Renal cortex interstitium (tissue), 11 donors: ENCODE measurements at regions not wholly inside any gene's neighbourhood (a gene's known extent, or its start where the extent isn't known, plus 50 kb on each side); places are given as distances from the start of the nearest gene placed in this dataset.
A peak's percentile ranks its signal among the peaks of the same experiment; 100 is the strongest.

ENCODE experiments used
- DNase-seq, 11 donors: peaks; one replicate each; pipeline ENCODE4 v3.0.0-alpha.2; 2013; ENCODE audit warnings: low read depth in 9 of 11, low spot score in 4 of 11; ENCODE audit errors: extremely low read depth in 1 of 11

DNA sequence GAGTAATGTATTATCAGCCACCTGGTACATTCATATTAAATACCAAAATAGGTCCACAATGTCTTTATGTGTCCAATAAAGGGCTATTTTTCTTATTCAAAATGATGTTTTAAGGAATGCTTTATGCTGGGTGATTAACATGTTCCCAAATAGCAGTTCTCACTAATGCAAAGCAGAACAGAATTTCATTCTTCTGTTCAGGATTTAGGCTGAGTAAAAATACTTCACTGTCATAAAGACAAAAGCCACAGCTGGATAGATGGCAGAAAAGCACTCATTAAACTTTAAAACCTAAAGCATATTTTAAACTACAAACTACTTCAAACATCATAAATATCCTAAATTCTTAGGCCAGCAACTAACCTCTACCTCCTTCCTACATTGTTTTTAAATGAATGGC lies 244.0 kb downstream of the TMA16 start:
- DNase-seq, result no peak

DNA sequence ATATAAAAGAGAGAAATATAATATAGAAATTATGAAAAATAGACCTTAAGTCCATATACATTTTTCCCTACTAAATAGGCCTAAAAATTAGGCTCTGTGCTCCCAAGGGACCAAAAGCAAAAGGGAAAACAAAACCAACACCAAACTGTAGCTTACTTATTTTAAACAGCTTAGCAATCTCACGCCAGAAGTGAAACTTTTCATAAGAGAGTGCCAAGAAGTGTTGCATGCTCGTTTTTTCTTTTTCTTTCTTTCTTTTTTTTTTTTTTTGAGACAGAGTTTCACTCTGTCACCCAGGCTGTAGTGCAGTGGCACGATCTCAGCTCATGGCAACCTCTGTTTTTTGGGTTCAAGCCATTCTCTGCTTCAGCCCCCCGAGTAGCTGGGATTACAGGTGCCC lies 250.4 kb downstream of the TMA16 start:
- no peak for DNase-seq

DNA sequence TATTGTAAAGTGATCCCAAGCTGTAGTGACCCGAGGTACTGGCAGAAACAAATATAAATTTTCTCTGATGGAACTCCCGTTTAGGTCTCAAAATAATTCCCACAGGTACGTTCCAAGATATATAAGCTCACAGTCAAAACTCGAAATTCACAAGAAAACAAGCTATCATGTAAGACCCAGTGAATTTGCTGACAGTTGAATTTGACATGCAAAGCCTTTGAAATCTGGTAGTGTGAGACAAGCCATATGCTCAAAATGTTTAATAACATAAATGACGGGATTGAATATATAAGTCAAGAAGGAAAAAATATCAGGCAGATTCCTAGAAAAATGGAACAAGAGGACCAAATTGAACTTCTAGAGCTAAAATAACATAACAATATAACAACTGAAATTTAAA lies 252.8 kb downstream of the TMA16 start:
- DNase-seq, result no peak

DNA sequence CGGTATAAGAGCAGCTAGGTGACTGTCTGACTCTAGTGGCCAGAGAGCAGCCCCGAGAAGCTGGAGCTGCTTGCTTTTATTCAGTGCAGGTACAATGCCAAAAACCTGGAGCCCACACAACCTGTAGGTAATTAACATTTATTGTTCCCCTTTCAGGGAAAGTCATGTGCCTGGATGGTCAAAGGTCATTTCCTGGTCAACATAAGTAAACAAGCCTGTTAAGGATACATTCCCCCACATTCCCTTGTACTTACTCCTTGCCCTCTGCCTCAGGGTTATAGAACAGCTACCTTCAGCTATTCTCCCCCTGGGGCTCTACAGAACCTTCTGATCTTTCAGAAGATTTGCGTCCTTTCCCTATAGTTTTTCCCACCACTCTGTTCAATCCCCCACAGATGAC lies 253.4 kb downstream of the TMA16 start:
- no peak for DNase-seq

DNA sequence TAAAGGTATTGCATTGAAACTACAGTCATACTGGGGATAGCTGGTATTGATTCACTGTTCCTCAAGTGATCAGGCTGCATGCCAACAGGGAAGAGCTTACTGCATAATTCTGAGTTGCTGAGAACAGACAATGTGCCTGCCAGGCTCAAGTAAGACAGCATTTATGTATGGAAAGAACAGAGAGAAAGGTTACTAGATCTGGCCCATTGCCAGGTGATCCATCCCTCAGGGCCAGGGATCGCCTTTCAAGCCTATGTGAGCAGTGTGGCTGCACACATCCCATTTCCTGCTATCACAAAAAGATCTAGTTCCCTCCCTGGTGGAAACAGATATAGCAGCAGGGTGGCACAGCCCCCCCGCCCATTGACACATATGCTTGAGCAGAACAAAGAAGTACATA lies 254.0 kb downstream of the TMA16 start:
- DNase-seq, result no peak

DNA sequence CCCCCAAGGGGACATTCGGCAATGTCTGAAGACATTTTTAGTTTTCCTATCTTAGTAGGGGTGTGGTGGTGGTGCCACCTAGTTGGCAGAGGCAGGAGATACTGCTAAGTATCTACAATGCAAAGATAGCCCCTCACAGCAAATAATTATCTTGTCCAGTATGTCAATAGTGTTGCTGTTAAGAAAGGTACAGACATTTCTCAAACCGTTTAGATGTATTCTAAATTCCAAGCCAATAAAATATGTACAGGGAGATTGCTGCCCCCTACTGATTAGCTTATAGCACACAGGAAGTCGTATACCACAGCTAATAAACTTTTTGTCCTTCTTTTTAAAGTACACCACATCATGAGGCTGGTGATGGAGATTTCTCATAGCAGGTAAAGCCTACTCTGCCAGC lies 260.5 kb downstream of the TMA16 start:
- DNase-seq, result no peak

DNA sequence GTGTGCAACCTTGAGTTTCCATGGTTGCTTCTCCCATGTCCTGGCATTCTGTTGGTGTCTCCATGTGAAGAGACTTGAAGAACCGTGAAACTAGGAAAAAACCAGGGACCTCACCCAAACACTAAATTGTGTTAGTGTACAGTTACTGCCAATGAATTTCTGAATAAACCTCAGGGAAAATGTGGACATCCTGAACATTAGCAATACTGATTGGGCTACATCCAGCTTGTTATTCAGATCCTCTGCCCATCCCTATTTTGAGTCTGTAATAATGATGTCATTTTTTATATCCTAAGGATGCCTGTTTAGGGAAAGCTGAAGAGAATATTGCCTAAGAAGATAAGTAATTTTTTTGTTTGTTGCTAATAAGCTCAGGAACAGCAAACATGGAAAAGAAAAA lies 262.7 kb downstream of the TMA16 start:
- DNase-seq, result no peak

DNA sequence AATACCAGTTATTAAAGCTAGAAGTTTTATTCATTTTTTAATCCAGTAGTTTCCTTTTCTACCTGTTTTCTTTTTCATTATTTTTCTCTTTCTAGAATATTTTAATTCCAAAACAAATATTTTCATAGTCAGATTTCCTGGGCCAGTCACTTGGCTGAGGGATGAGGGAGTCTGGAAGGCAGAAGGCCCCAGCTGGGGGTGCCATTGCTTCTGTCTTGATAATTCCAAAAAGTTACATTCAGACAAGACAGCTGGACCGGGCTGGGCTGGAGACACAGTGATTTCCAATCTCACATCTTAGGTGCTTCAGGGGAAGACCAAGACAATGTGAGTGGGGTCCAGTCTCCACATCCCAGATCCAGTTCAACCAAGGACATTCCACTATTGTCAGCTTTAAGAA lies 263.5 kb downstream of the TMA16 start:
- DNase-seq, result no peak

DNA sequence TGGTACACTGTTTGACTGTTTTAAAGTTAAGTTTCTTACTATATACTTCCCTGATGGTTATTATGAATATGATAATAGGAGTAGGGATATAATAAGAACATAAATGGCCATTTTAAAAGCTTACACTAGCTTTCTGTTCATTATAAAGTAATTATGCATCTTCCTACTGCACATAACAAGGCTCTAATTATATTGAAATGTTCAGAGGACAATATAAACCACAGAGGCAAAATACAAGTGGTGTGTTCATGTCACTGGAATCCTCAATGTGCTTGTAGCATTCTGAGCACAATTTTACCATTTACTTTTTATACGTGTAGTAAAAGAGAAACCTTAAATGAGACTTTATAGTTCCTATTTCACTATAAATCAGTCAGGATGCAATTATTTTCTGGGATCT lies 268.3 kb downstream of the TMA16 start:
- DNase-seq, result no peak

DNA sequence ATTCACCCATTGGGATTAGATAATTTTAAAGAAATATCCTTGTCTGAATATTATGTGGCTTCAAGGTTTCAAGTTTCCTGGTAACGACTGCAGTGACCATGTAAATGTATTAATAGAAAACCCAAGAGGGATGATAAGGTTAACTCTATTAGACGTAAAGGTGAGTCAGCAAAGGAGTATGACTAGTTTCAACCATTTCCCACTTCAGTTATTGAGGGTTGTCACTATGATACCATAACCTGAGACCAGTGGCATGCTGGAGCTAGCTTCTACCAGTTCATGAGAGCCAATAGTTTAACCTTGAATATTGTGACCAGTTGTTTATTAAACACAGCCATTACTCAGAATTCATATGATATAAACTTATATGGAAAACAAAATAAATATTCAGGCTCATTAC lies 270.1 kb downstream of the TMA16 start:
- no peak for DNase-seq

DNA sequence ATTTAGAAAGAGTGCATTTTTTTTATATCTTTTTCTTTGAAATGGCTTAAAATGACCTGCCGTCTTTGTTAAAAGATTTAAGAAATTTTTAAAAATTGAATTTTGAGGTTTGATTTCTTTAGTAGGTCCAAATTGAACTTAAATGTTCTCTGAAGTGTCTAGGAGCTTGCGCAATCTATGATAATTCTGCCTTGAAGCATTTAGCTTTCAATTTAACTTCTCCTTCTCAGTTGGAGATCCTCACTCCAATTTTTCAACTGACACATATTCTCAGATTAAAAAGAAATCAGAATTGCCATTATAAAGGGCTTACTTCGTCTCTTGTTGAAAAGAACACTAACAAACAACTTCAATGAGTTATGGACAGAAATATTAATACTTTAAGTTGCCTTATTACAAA lies 273.5 kb downstream of the TMA16 start:
- no peak for DNase-seq

DNA sequence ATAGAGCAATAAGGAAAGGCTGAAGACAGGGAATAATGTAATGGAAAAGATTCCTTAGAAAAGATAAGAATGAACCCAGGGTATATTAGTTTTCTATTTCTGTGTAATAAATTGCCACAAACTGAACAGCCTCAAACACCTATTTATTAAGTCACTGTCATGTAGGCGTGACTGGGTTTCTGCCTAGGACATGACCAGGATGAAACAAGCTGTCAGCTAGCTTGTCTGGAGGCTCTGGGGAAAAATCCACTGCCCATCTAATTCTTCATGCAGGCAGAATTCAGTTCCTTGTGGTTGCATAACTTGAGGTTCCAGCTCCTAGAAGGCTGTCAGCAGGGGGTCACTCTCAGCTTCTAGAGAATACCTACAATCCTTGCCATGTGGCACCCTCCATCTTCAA lies 277.7 kb downstream of the TMA16 start:
- no peak for DNase-seq

DNA sequence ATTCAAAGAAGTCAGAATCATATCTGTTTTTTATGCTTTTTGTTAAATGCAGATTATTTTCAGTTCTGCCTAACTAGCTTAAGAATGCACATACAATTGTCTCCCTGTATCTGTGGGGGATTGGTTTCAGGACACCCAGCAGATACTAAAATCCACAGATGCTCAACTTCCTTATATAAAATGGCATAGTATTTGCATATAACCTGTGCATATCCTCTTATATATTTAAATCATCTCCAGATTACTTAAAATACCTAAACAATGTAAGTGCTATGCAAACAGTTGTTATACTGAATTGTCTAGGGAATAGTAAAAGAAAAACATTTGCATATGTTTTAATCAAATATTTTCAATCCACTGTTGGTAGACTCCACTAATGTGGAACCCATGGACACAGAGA lies 279.4 kb downstream of the TMA16 start:
- no peak for DNase-seq

DNA sequence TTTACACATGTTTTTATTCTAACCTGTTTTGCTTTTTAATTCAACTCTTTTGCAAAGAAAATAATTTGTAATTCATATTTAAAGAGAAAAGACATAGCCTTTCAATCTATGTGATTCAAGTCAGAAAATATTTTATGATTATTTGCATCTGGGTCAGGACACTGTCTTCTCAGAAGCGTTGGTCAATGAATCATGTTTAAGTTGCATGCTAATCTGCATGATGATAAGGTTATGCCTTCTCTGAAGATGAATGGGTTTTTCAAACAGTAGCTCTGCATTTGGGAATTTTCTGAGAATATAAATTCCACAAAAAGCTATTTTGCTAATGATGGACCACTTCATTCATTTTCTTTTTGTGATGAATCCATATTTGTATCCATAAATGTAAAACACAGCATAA lies 282.5 kb downstream of the TMA16 start:
- no peak for DNase-seq

DNA sequence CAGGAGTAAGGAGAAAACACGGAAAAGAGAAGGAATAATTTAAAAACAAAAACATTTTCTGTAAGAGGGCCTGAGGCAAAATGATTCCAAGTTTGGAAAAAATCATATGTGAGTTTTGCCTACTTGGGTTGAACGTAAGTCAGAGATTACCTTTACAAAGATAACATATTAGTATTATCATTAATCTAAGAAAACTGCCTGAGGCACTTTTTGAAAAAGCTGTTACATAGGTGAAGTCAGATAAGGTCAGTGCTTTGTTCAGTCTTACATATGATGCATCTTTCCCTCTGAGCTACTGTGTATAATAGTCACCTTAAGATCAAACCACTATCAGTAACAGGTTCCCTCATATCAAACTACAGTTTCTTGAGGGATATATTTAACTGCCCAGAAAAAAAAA lies 287.2 kb downstream of the TMA16 start:
- no peak for DNase-seq

DNA sequence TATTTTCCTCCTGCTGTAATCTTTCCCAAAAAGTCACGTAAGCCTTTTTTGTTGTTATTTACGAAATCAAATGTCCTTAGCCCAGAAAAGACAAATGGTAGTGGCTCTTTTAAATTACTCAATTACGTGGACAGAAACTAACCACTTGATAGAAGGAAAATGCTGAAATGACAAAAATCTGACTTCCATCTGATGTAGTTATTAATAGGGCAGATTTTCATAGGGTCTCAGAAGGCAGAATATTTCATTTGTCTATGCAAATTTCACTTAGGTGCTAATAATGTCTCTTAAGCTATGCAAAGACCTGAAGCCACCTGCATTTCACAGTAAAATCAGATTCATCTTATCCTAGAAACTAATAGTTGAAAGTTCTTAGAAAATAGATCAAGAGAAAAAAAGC lies 295.7 kb downstream of the TMA16 start:
- DNase-seq, result no peak

DNA sequence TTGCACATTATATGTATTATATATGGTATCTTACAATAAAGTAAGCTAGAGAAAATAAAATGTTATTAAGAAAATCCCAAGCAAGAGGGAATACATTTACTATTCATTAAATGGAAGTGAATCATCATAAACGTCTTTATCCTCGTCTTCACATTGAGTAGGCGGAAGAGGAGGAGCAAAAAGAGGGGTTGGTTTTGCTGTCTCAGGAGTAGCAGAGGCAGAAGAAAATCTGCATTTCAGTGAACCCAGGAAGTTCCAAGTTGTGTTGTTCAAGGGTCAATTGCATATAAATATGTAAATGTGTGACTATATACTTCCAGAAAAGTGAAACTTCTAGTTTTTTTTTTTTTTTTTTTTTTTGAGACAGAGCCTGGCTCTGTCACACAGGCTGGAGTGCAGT lies 301.4 kb downstream of the TMA16 start:
- DNase-seq, result no peak

DNA sequence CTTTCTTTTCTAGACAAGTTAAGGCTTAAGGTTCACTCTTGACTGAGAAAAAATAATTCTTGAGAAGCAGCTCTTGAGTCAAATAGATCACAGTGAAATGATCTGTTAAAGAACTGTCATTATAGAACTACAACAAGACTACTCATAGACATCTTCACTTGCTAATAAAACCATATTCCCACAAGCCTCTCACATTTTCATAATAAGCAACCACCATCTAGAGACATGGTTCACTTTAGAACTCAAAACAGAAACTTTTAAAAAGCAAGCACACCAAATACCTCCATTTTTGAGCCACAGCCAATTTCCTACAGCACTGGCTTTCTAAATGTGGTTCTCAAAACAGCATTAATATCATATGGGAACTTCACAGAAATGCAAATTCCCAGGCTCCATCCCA lies 309.5 kb downstream of the TMA16 start:
- DNase-seq, result no peak

DNA sequence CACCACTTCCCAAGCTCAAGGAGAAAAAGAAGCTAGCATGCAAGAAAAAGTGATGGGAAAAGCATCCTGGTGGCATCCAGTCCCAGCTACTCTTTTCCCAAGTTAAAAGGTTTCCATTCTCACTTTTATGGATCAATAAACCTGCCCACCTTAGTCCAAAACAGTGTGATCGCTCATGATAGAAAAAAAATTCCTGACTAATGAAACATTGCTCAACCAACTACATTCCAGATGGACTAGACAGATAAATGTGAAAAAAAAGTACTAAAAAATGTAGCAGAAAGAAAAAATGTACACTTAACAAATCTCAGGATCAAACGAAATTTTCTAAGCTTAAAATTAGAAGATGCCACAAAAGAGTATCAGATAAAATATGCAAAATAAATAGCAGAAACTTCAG lies 312.2 kb downstream of the TMA16 start:
- DNase-seq, result no peak

DNA sequence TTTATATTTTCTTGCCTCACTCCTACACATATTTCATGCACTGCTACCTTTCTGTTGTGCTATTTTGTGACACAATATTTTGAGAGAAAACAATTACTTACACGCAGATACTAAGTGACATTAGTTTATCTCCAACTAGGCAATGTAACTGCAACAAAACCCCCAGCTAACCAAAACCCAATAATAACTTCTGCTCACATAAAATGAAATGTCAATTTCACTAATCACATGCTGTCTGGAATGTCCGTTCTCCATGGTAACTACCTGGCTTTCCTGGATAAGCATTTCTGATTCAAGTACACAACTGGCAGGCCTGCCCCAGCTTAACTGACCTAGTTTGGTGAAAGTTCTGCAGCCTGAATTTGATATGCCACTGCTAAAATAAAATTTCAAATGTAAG lies 313.5 kb downstream of the TMA16 start:
- DNase-seq, result peak in 1 of 11 donors; percentile 11

DNA sequence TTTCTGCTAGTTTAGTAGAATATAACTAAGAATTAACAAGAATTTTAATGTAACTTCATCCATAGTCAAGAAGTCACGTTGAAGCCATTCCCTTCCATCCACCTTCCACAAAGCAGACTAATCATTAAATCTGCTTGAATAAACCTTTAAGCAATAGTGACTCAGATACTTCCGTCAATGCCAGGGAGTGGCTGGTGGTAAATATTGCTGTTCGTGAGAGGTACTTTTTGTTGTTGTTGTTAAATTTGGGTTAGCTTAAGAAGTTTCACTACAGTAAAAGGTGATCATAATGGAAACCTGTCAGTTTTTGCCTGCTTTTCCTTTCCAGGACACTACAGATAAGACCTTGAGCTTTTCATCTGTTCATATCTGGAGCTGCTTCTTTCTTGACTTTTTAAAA lies 316.3 kb downstream of the TMA16 start:
- DNase-seq, result no peak

DNA sequence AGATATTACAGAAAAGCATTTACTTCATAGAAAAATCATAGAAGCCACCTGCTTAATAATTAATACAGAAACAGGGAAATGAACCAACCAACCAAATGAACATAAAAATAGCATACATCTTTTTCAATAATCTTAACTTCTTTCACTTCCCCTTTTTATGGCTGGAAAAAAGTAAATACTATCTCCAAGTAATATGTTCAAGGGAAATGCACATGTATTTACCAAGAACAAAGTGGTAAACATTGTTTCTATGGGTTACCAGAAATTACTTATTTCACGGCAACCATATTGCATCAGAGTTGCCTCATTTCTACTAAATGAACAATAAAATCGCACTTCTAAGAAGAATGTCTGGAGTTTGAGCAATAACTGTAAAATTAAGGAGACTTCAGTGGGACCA lies 321.3 kb downstream of the TMA16 start:
- DNase-seq, result no peak
